CD4-positive, alpha-beta T cell treated with Interleukin-2 at 100 ng/mL for 4 hours (primary cell): ENCODE measurements at regions not wholly inside any gene's neighbourhood (a gene's known extent, or its start where the extent isn't known, plus 50 kb on each side); places are given as distances from the start of the nearest gene placed in this dataset.

Experiments used
- DNase-seq: peaks from one replicate; pipeline ENCODE4 v3.0.0-alpha.2; 2020; ENCODE audit warnings: low spot score

DNA sequence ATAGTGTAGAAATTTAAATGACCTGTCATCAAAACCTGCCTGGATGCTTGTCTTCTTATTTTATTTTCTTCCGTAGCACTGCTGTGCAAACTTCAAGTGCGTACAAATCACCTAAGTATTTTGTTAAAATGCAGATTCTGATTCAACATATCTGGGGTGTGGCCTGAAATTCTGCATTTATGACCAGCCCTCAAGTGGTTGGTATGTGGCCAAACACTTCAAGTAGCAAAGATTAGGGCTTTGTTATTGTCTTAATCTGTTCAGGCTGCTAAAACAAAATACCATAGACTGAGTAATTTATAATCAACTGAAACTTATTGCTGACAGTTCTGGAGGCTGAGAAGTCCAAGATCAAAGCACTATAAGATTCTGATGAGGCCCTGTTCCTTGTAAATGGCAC, 97.6 kb upstream of the LRRC3B start:
- no peak for DNase-seq

DNA sequence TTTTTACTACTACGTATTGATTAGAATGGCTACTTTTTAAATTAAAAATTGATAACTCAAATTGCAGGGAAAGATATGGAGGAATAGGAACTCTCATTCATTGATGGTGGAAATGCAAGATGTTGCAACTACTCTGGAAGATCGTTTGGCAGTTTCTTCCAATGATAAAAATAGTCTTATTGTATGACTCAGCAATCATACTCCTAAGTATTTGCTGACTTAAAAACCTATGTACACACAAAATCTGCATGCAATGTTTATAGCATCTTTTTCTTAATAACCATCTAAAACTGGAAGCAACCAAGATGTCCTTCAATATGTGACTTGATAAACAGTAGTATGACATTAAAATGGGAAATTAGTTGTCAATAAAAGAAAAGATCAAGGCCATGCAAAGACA, 87.4 kb upstream of the LRRC3B start:
- DNase-seq, result no peak

GRCh38 chr3:26536955-26537354, 85.6 kb upstream of the LRRC3B start:
- no peak for DNase-seq

- DNase-seq, result no peak
These were observed 72.2 kb upstream of the LRRC3B start for GRCh38 chr3:26550413-26550812.

GRCh38 chr3:26556637-26557036, 65.9 kb upstream of the LRRC3B start:
- no peak for DNase-seq

- DNase-seq, result no peak
These were observed 64.3 kb upstream of the LRRC3B start for GRCh38 chr3:26558257-26558656.

- no peak for DNase-seq
These were observed 63.3 kb upstream of the LRRC3B start for GRCh38 chr3:26559227-26559626.

GRCh38 chr3:26560081-26560480, 62.5 kb upstream of the LRRC3B start:
- no peak for DNase-seq

GRCh38 chr3:26562021-26562768, 60.4 kb upstream of the LRRC3B start:
- DNase-seq, result no peak
